ENCODE measurements at regions not wholly inside any gene's neighbourhood (a gene's known extent, or its start where the extent isn't known, plus 50 kb on each side); places are given as distances from the start of the nearest gene placed in this dataset.

GRCh38 chr1:229022595-229023333 is 248.1 kb upstream of the RAB4A start (continued):
- TF ChIP-seq ATF6 (CRISPR knock-in tag; conservative IDR thresholded peaks at IDR 0.05) (no peak), ARID5B (CRISPR knock-in tag; IDR thresholded peaks at IDR 0.05) (peak; percentile 83), ZSCAN9 (CRISPR knock-in tag; IDR thresholded peaks at IDR 0.05; ENCODE audit: borderline replicate concordance) (peak; percentile 47; the same call in 1 of the 2 replicates), ATF2 (CRISPR knock-in tag; IDR thresholded peaks at IDR 0.05) (peak; percentile 50), CSRNP1 (CRISPR knock-in tag; IDR thresholded peaks at IDR 0.05) (0 out of 2 replicates have a peak, but pooled peaks have one; percentile 20), ZNF274 (CRISPR knock-in tag; IDR thresholded peaks at IDR 0.05) (no peak), MTA1 (CRISPR knock-in tag; IDR thresholded peaks at IDR 0.05; ENCODE audit: borderline replicate concordance) (peak; percentile 76; the same call in 1 of the 2 replicates), SOX6 (IDR thresholded peaks at IDR 0.05) (no peak), SOX6 (CRISPR knock-in tag; IDR thresholded peaks at IDR 0.05) (peak; percentile 91), MYC (CRISPR knock-in tag; IDR thresholded peaks at IDR 0.05; ENCODE audit: borderline replicate concordance) (peak; percentile 67; the same call in 1 of the 2 replicates), ZNF292 (CRISPR knock-in tag; IDR thresholded peaks at IDR 0.05; ENCODE audit: borderline replicate concordance, low read depth) (peak; percentile 72; the same call in 1 of the 2 replicates), ZNF124 (CRISPR knock-in tag; IDR thresholded peaks at IDR 0.05) (peak; percentile 93; the same call in 1 of the 2 replicates), SALL1 (CRISPR knock-in tag; IDR thresholded peaks at IDR 0.05) (peak; percentile 68), HDAC1 (CRISPR knock-in tag; IDR thresholded peaks at IDR 0.05) (peak; percentile 32; the same call in 1 of the 2 replicates), THRA (CRISPR knock-in tag; IDR thresholded peaks at IDR 0.05; ENCODE audit: borderline replicate concordance) (peak; percentile 62; the same call in 1 of the 2 replicates), ZFY (CRISPR knock-in tag; IDR thresholded peaks at IDR 0.05) (no peak; the same call in 1 of the 2 replicates), TEAD3 (CRISPR knock-in tag; optimal IDR thresholded peaks at IDR 0.05; ENCODE audit: borderline replicate concordance) (peak; percentile 62), ZMYM3 (CRISPR knock-in tag; IDR thresholded peaks at IDR 0.05) (peak; percentile 42; the same call in 1 of the 2 replicates), ISL2 (CRISPR knock-in tag; IDR thresholded peaks at IDR 0.05) (peak; percentile 71), THAP11 (CRISPR knock-in tag; IDR thresholded peaks at IDR 0.05) (peak; percentile 12; the same call in 1 of the 2 replicates)

Data from HepG2 (cell line).